IMR-90 (cell line): ENCODE measurements at regions not wholly inside any gene's neighbourhood (a gene's known extent, or its start where the extent isn't known, plus 50 kb on each side); places are given as distances from the start of the nearest gene placed in this dataset.

Experiments
- ATAC-seq: fragments of 200-7000 bp; cut with Tn5 transposase; 2 replicates; pipeline ENCODE4 v1.9.1; 2020; ENCODE audit warnings: low read depth, mild to moderate bottlenecking, moderate library complexity
- BruUV-seq: library from RNA; stranded (reverse); fragments of 400-500 nt; replicated peaks from 2 replicates; lab custom pipeline; 2021; lab: Mats Ljungman, UMichigan
- CTCF ChIA-PET: fragments of 300-600 bp; formaldehyde crosslinking; extraction: SDS; loops from one replicate; lab custom pipeline; 2021; ENCODE audit warnings: antibody characterized with exemption; lab: Yijun Ruan, JAX
- POLR2A ChIA-PET: fragments of 300-600 bp; sonication (Branson Sonifier 250); formaldehyde crosslinking; loops from one replicate; lab custom pipeline; 2022; ENCODE audit warnings: antibody characterized with exemption; ENCODE audit not compliant: unreplicated experiment; lab: Charles Lee
- DNase-seq: peaks from one replicate; pipeline ENCODE4 v3.0.0; 2013
- H2AFZ ChIP-seq: replicated peaks from 2 replicates; pipeline ENCODE3; 2013; ENCODE audit warnings: low read length, mild to moderate bottlenecking; ENCODE audit not compliant: poor library complexity
- H2AK5ac ChIP-seq: 2 replicates; pipeline ENCODE4 v1.6.1; 2013; ENCODE audit warnings: low read depth, low read length, inconsistent platforms
- H2AK9ac ChIP-seq: replicated peaks from 2 replicates; pipeline ENCODE3; 2013; ENCODE audit warnings: mild to moderate bottlenecking, low read depth, low read length, moderate library complexity; ENCODE audit not compliant: poor library complexity
- H2BK120ac ChIP-seq: 2 replicates; pipeline ENCODE4 v1.6.1; 2013; ENCODE audit warnings: low read depth, low read length, inconsistent platforms
- H2BK15ac ChIP-seq: 3 replicates; pipeline ENCODE4 v1.6.1; 2013; ENCODE audit warnings: low read depth, low read length, inconsistent platforms
- H2BK20ac ChIP-seq: 2 replicates; pipeline ENCODE4 v1.6.1; 2013; ENCODE audit warnings: low read depth, mild to moderate bottlenecking, inconsistent platforms, low read length, moderate library complexity
- H2BK5ac ChIP-seq: 2 replicates; pipeline ENCODE4 v1.6.1; 2013; ENCODE audit warnings: mild to moderate bottlenecking, low read depth, low read length, inconsistent platforms; ENCODE audit not compliant: poor library complexity, severe bottlenecking
- H3K14ac ChIP-seq: replicated peaks from 2 replicates; pipeline ENCODE4 v1.6.1; 2013; ENCODE audit warnings: low read depth, low read length, inconsistent platforms
- H3K18ac ChIP-seq: 2 replicates; pipeline ENCODE4 v1.6.1; 2013; ENCODE audit warnings: low read depth, low read length, control low read depth
- H3K23ac ChIP-seq: 2 replicates; pipeline ENCODE4 v1.6.1; 2013; ENCODE audit warnings: low read depth, low read length, inconsistent platforms
- H3K27ac ChIP-seq: 2 replicates; pipeline ENCODE4 v1.5.1; 2013; ENCODE audit warnings: mild to moderate bottlenecking, control low read depth, low read length; ENCODE audit not compliant: insufficient read depth
- H3K27me3 ChIP-seq: 2 replicates; pipeline ENCODE4 v1.6.1; 2013; ENCODE audit warnings: low read length; ENCODE audit not compliant: control insufficient read depth, insufficient read depth
- H3K36me3 ChIP-seq: 2 replicates; pipeline ENCODE4 v1.6.1; 2013; ENCODE audit warnings: low read length, mixed read lengths; ENCODE audit not compliant: control insufficient read depth, insufficient read depth
- H3K4ac ChIP-seq: 2 replicates; pipeline ENCODE4 v1.6.1; 2013; ENCODE audit warnings: low read depth, low read length, inconsistent platforms
- H3K4me1 ChIP-seq: 2 replicates; pipeline ENCODE4 v1.6.1; 2013; ENCODE audit warnings: low read length, mixed read lengths; ENCODE audit not compliant: control insufficient read depth, insufficient read depth
- H3K4me2 ChIP-seq: 2 replicates; pipeline ENCODE4 v1.6.1; 2013; ENCODE audit warnings: low read depth, mild to moderate bottlenecking, control low read depth, low read length, moderate library complexity
- H3K4me3 ChIP-seq: 2 replicates; pipeline ENCODE4 v1.5.1; 2013; ENCODE audit warnings: low read depth, mild to moderate bottlenecking, control low read depth, low read length, moderate library complexity; ENCODE audit not compliant: insufficient read depth
- H3K56ac ChIP-seq: 2 replicates; pipeline ENCODE4 v1.6.1; 2013; ENCODE audit warnings: low read length, inconsistent platforms; ENCODE audit not compliant: insufficient read depth; ENCODE audit errors: extremely low read depth
- H3K79me1 ChIP-seq, 2 experiments: 2 replicates each; pipeline ENCODE4 v1.6.1; 2013; ENCODE audit warnings: low read length in 2 of 2, inconsistent platforms in 1 of 2, low read depth in 1 of 2
- H3K9ac ChIP-seq: 2 replicates; pipeline ENCODE4 v1.6.1; 2013; ENCODE audit warnings: low read depth, low read length, control low read depth
- H3K9me1 ChIP-seq: 2 replicates; pipeline ENCODE4 v1.6.1; 2013; ENCODE audit warnings: low read length, inconsistent platforms; ENCODE audit not compliant: insufficient read depth
- H3K9me3 ChIP-seq: 2 replicates; pipeline ENCODE4 v1.6.1; 2013; ENCODE audit warnings: low read length; ENCODE audit not compliant: control insufficient read depth, insufficient read depth
- H4K20me1 ChIP-seq: 2 replicates; pipeline ENCODE4 v1.6.1; 2013; ENCODE audit warnings: low read length, inconsistent platforms; ENCODE audit not compliant: insufficient read depth
- H4K5ac ChIP-seq: 2 replicates; pipeline ENCODE4 v1.6.1; 2013; ENCODE audit warnings: mild to moderate bottlenecking, low read depth, low read length, control low read depth
- H4K8ac ChIP-seq, 2 experiments: 2 replicates each; pipeline ENCODE4 v1.6.1; 2013; ENCODE audit warnings: low read depth in 2 of 2, low read length in 2 of 2, control low read depth in 1 of 2, inconsistent platforms in 1 of 2
- H4K91ac ChIP-seq: 2 replicates; pipeline ENCODE4 v1.6.1; 2013; ENCODE audit warnings: low read depth, low read length, inconsistent platforms; ENCODE audit not compliant: insufficient read depth
- CEBPB ChIP-seq: IDR thresholded peaks from 2 replicates; pipeline ENCODE4 v1.6.1; 2012; ENCODE audit warnings: low read depth, low read length, improper control_type of control experiment
- ELK1 ChIP-seq: fragments of 150-350 bp; IDR thresholded peaks from 2 replicates; pipeline ENCODE4 v1.6.1; 2016; ENCODE audit warnings: low read depth, mild to moderate bottlenecking, low read length, moderate library complexity, borderline replicate concordance
- WGBS, 2 experiments: methylation state at CpG; one replicate each; pipeline versions ENCODE4 v1.1.5 to v1.1.7; 2013; ENCODE audit warnings: missing lambda C conversion rate in 2 of 2; ENCODE audit not compliant: insufficient read length in 1 of 2; ENCODE audit errors: extremely low coverage in 2 of 2; 5-methylcytosine and 5-hydroxymethylcytosine counted together
- dilution Hi-C: fragments of 300-500 bp; cut with HindIII; formaldehyde crosslinking; loops from one replicate; pipeline ENCODE4 v1.14.3; 2018; ENCODE audit warnings: low sequenced_read_pairs; ENCODE audit not compliant: unreplicated experiment
- in situ Hi-C: fragments of 300-500 bp; cut with MboI; formaldehyde crosslinking; loops from 3 replicates; pipeline ENCODE4 v1.14.3; 2019; ENCODE audit warnings: low sequenced_read_pairs, inconsistent platforms, mixed read lengths
- intact Hi-C: fragments of 100-400 bp; cut with micrococcal nuclease; formaldehyde crosslinking; loops from 2 replicates; pipeline ENCODE4 v1.10.0; 2022

- H3K27ac ChIP-seq = 0 out of 2 replicates have a peak overlapping the region, but pooled peaks have one; percentile 7
- in situ Hi-C loops = no loop called here
- no peak overlapping the region for H2AFZ ChIP-seq
- H2BK5ac ChIP-seq = peak overlapping the region; percentile 100
- BruUV-seq = no TSS peak
- intact Hi-C loops = no loop called here
- H2AK5ac ChIP-seq = peak overlapping the region; percentile 94
- H3K23ac ChIP-seq = peak overlapping the region; percentile 60
- H3K4me3 ChIP-seq = no peak overlapping the region
- POLR2A ChIA-PET = no interaction called here
- peak overlapping the region; percentile 26 to 79 for H4K8ac ChIP-seq
- H3K36me3 ChIP-seq = no peaks in the 10 kb centered on the region
- H4K5ac ChIP-seq = peak overlapping the region; percentile 62; the same call in 1 of the 2 replicates
- H3K4me1 ChIP-seq = peaks cover 22% of the 10 kb centered on the region
- no CpG with 5 or more reads among the region's 1 CpG for WGBS, 2 experiments
- peak; percentile 89 for TF ChIP-seq CEBPB
- no peak for TF ChIP-seq ELK1
- H3K14ac ChIP-seq = peak overlapping the region; percentile 85
- H3K27me3 ChIP-seq = no peaks in the 10 kb centered on the region
- H3K4me2 ChIP-seq = no peak overlapping the region
- H2BK15ac ChIP-seq = peak overlapping the region; percentile 89; the same call in 2 of the 3 replicates
- DNase-seq = peak; percentile 42
- no peak for ATAC-seq
- H3K56ac ChIP-seq = peak overlapping the region; percentile 14; the same call in 1 of the 2 replicates
- CTCF ChIA-PET = interaction anchor here (0.6 kb wide), 1 partner anchor 272 kb away, joined by 4 read pairs; no protein-coding TSS in a partner anchor
- H3K9ac ChIP-seq = no peak overlapping the region
- H4K20me1 ChIP-seq = no peaks in the 10 kb centered on the region
- H3K4ac ChIP-seq = peak overlapping the region; percentile 78
- peak overlapping the region; percentile 99 for H2BK120ac ChIP-seq
- H3K9me3 ChIP-seq = no peaks in the 10 kb centered on the region; the same call in 1 of the 2 replicates
- no peak overlapping the region for H2AK9ac ChIP-seq
- peak overlapping the region; percentile 4; the same call in 1 of the 2 replicates for H3K18ac ChIP-seq
- peaks cover 20% of the 10 kb centered on the region for H3K9me1 ChIP-seq
- peak overlapping the region; percentile 91 for H2BK20ac ChIP-seq
- peaks cover 0 to 15% of the 10 kb centered on the region in 2 experiments; a peak in 2 of 4 replicates for H3K79me1 ChIP-seq
- peak overlapping the region; percentile 79 for H4K91ac ChIP-seq
- dilution Hi-C loops = no loop called here
Observed at GRCh38 chr3:55204417-55204816, 276.6 kb upstream of the LRTM1 start.
